ENCODE measurements at regions not wholly inside any gene's neighbourhood (a gene's known extent, or its start where the extent isn't known, plus 50 kb on each side); places are given as distances from the start of the nearest gene placed in this dataset.
A peak's percentile ranks its signal among the peaks of the same experiment; 100 is the strongest.

DNA sequence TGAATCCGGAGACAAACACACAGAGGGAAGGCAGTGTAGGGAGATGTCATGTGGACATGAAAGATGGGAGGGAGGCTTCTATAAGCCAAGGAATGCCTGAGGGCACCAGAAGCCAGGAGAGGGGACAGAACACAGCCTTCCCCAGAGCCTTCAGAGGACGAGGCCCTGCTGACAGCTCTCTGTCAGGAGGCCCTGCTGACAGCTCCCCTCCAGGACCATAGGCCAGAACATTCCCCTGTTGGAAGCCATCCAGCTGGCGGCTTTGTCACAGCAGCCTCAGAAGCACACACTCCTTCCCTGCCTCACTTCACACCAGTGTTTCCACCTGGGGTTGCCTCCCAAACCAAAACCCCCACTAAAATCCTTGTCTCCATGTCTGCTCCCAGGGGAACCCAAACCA, 171.3 kb upstream of the ID2 start:
- TF ChIP-seq, protein P1, sequence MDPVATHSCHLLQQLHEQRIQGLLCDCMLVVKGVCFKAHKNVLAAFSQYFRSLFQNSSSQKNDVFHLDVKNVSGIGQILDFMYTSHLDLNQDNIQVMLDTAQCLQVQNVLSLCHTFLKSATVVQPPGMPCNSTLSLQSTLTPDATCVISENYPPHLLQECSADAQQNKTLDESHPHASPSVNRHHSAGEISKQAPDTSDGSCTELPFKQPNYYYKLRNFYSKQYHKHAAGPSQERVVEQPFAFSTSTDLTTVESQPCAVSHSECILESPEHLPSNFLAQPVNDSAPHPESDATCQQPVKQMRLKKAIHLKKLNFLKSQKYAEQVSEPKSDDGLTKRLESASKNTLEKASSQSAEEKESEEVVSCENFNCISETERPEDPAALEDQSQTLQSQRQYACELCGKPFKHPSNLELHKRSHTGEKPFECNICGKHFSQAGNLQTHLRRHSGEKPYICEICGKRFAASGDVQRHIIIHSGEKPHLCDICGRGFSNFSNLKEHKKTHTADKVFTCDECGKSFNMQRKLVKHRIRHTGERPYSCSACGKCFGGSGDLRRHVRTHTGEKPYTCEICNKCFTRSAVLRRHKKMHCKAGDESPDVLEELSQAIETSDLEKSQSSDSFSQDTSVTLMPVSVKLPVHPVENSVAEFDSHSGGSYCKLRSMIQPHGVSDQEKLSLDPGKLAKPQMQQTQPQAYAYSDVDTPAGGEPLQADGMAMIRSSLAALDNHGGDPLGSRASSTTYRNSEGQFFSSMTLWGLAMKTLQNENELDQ (tag by site-specific recombination; IDR thresholded peaks at IDR 0.05; ENCODE audit: low read depth) = no peak
- peak; percentile 30; the same call in 1 of the 2 replicates for TF ChIP-seq ZIC2 (tag by site-specific recombination; IDR thresholded peaks at IDR 0.05)
- Histone ChIP-seq H3K4me3 (ENCODE audit: low read depth, low read length) (no peak overlapping the region), H3K36me3 (ENCODE audit: control insufficient read depth in 2 of 2, insufficient read depth in 1 of 2, low read length in 2 of 2) (no peaks in the 10 kb centered on the region), H3K27ac (ENCODE audit: extremely low read depth, low read depth, low read length) (no peak overlapping the region), H3K9me3 (ENCODE audit: control insufficient read depth, insufficient read depth, low read depth, low read length) (no peaks in the 10 kb centered on the region), H3K4me1 (ENCODE audit: control insufficient read depth, insufficient read depth, low read length) (no peaks in the 10 kb centered on the region)
- POLR2A ChIA-PET = no interaction called here
- CTCF ChIA-PET = no interaction called here

DNA sequence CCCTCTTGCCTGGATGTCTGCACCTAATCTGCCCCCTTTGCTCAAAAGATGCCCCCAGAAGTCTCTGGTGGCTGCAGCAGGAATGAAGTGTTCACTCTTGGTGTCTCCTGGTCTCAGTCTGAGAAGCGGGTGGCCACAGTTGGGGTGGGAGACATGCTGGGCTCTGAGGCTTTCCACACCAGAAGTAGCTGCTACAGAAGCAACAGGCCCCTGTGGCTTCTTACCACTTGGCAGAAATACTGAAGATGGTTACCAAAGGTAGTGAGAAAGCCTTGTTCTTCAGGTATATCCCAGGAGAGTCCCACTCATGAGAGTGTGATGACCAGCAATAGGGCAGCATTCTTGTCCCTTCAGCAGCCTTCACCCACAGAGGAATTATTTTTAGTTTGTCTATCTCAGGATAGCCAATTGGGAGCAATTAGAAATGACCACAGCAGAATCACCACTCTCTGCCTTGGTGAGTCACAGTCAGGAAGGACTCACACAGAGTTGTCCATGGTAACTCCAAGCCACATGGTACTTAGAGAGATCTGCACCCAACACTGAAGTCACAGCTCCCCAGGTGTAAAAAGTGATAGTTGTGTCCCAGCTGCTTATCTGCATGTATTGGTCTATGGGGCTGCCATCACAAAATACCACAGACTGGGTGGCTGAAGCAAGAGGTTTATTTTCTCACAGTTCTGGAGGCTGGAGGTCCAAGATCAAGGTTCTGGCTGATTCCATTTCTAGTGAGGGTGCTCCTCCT, 169.8 kb upstream of the ID2 start:
- CTCF ChIA-PET = no interaction called here
- Histone ChIP-seq H3K9me3 (ENCODE audit: control insufficient read depth, insufficient read depth, low read depth, low read length) (no peaks in the 10 kb centered on the region), H3K4me3 (ENCODE audit: low read depth, low read length) (no peak overlapping the region), H3K4me1 (ENCODE audit: control insufficient read depth, insufficient read depth, low read length) (no peaks in the 10 kb centered on the region), H3K36me3 (ENCODE audit: control insufficient read depth in 2 of 2, insufficient read depth in 1 of 2, low read length in 2 of 2) (no peaks in the 10 kb centered on the region), H3K27ac (ENCODE audit: extremely low read depth, low read depth, low read length) (no peak overlapping the region)
- TF ChIP-seq, protein P2, sequence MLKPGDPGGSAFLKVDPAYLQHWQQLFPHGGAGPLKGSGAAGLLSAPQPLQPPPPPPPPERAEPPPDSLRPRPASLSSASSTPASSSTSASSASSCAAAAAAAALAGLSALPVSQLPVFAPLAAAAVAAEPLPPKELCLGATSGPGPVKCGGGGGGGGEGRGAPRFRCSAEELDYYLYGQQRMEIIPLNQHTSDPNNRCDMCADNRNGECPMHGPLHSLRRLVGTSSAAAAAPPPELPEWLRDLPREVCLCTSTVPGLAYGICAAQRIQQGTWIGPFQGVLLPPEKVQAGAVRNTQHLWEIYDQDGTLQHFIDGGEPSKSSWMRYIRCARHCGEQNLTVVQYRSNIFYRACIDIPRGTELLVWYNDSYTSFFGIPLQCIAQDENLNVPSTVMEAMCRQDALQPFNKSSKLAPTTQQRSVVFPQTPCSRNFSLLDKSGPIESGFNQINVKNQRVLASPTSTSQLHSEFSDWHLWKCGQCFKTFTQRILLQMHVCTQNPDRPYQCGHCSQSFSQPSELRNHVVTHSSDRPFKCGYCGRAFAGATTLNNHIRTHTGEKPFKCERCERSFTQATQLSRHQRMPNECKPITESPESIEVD (tag by site-specific recombination; IDR thresholded peaks at IDR 0.05) = no peak
- peak; percentile 32; the same call in 1 of the 2 replicates for TF ChIP-seq SCRT2 (tag by site-specific recombination; IDR thresholded peaks at IDR 0.05)
- POLR2A ChIA-PET = no interaction called here

DNA sequence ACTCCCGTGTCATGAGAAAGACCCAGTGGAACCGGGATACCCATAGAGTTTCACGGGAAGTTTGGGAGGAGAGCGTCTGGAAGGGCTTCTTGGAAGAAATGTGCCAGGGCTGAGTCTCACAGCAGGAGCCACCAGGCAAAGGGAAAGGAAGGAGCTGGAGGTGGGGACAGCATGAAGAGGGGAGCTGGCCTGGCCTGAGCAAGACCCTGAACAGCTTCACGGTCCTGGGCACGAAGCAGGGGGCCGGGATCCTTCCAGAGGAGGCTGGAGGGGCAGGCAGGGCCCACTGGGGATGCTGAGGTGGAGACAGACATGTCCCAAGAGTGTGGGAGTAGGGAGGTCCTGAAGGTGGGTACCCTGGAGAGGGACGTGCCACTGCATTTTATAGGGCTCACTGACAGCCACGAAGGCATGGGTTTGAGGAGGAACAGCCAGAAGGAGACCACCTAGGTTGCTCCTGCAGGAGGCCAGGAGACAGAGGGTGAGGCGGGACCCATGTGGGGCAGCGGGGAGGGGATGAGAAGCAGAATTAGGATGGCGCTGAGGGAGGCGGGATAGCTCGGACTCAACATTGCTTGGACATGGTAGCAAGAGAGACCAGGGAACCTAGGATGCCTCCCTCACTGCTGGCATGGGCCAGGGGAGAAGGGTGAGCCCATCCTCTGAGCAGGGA, 168.1 kb upstream of the ID2 start:
- ChIA-PET POLR2A (no interaction called here), CTCF (no interaction called here)
- H3K27ac ChIP-seq (ENCODE audit: extremely low read depth, low read depth, low read length) = no peak overlapping the region
- no peaks in the 10 kb centered on the region for H3K9me3 ChIP-seq (ENCODE audit: control insufficient read depth, insufficient read depth, low read depth, low read length)
- TF ChIP-seq GLIS2 (tag by site-specific recombination; IDR thresholded peaks at IDR 0.05) = no peak
- TF ChIP-seq HOXA7 (CRISPR knock-in tag; IDR thresholded peaks at IDR 0.05; ENCODE audit: borderline replicate concordance) = no peak
- no peak for TF ChIP-seq ZNF324 (tag by site-specific recombination; IDR thresholded peaks at IDR 0.05)
- TF ChIP-seq, protein P3, sequence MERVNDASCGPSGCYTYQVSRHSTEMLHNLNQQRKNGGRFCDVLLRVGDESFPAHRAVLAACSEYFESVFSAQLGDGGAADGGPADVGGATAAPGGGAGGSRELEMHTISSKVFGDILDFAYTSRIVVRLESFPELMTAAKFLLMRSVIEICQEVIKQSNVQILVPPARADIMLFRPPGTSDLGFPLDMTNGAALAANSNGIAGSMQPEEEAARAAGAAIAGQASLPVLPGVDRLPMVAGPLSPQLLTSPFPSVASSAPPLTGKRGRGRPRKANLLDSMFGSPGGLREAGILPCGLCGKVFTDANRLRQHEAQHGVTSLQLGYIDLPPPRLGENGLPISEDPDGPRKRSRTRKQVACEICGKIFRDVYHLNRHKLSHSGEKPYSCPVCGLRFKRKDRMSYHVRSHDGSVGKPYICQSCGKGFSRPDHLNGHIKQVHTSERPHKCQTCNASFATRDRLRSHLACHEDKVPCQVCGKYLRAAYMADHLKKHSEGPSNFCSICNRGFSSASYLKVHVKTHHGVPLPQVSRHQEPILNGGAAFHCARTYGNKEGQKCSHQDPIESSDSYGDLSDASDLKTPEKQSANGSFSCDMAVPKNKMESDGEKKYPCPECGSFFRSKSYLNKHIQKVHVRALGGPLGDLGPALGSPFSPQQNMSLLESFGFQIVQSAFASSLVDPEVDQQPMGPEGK (tag by site-specific recombination; IDR thresholded peaks at IDR 0.05) = no peak
- TF ChIP-seq ZSCAN23 (tag by site-specific recombination; IDR thresholded peaks at IDR 0.05) = no peak
- no peak for TF ChIP-seq ZNF211 (tag by site-specific recombination; IDR thresholded peaks at IDR 0.05; ENCODE audit: low read depth)
- no peak for TF ChIP-seq ZNF555 (tag by site-specific recombination; conservative IDR thresholded peaks at IDR 0.05)
- TF ChIP-seq WT1 (tag by site-specific recombination; IDR thresholded peaks at IDR 0.05) = no peak
- TF ChIP-seq ZNF623 (tag by site-specific recombination; IDR thresholded peaks at IDR 0.05) = no peak
- TF ChIP-seq GFI1B (tag by site-specific recombination; IDR thresholded peaks at IDR 0.05) = no peak
- TF ChIP-seq KLF9 (tag by site-specific recombination; IDR thresholded peaks at IDR 0.05; ENCODE audit: low read depth) = no peak
- no peaks in the 10 kb centered on the region for H3K4me1 ChIP-seq (ENCODE audit: control insufficient read depth, insufficient read depth, low read length)
- H3K4me3 ChIP-seq (ENCODE audit: low read depth, low read length) = no peak overlapping the region
- no peaks in the 10 kb centered on the region for H3K36me3 ChIP-seq (ENCODE audit: control insufficient read depth in 2 of 2, insufficient read depth in 1 of 2, low read length in 2 of 2)
